Activated CD4-positive, alpha-beta T cell treated with anti-CD3 and anti-CD28 coated beads, Interleukin-2, Interleukin-4, amounts not matched to agents 100 ng/mL and 50 ng/mL, durations not matched to agents 16 hours and 8 hours (primary cell): ENCODE measurements at regions not wholly inside any gene's neighbourhood (a gene's known extent, or its start where the extent isn't known, plus 50 kb on each side); places are given as distances from the start of the nearest gene placed in this dataset.

Experiments
- DNase-seq: peaks from one replicate; pipeline ENCODE4 v3.0.0-alpha.2; 2020; ENCODE audit warnings: low spot score

- DNase-seq: no peak
These were observed 271.5 kb downstream of the MEX3B start for GRCh38 chr15:81774309-81774708.

GRCh38 chr15:81768773-81769172 lies 277.0 kb downstream of the MEX3B start:
- no peak for DNase-seq

GRCh38 chr15:81766829-81767475 lies 278.9 kb downstream of the MEX3B start:
- DNase-seq: no peak

- DNase-seq: no peak
These were observed 280.0 kb downstream of the MEX3B start for GRCh38 chr15:81765816-81766215.

GRCh38 chr15:81763304-81763703 lies 282.5 kb downstream of the MEX3B start:
- no peak for DNase-seq

- no peak for DNase-seq
These were observed 285.1 kb downstream of the MEX3B start for GRCh38 chr15:81760686-81761085.

- DNase-seq: no peak
These were observed 287.0 kb downstream of the MEX3B start for GRCh38 chr15:81758818-81759284.

GRCh38 chr15:81755626-81756025 lies 290.2 kb downstream of the MEX3B start:
- no peak for DNase-seq

GRCh38 chr15:81754078-81754477 lies 291.7 kb downstream of the MEX3B start:
- DNase-seq: no peak

GRCh38 chr15:81752974-81753373 lies 292.8 kb downstream of the MEX3B start:
- no peak for DNase-seq

- no peak for DNase-seq
These were observed 293.3 kb downstream of the MEX3B start for GRCh38 chr15:81752546-81752942.

- no peak for DNase-seq
These were observed 293.8 kb downstream of the MEX3B start for GRCh38 chr15:81751816-81752545.

- DNase-seq: no peak
These were observed 294.6 kb downstream of the MEX3B start for GRCh38 chr15:81751256-81751655.

- DNase-seq: no peak
These were observed 296.0 kb downstream of the MEX3B start for GRCh38 chr15:81749716-81750375.

- DNase-seq: no peak
These were observed 298.3 kb downstream of the MEX3B start for GRCh38 chr15:81747482-81747881.

- DNase-seq: no peak
These were observed 298.8 kb downstream of the MEX3B start for GRCh38 chr15:81747026-81747425.

- DNase-seq: no peak
These were observed 301.5 kb downstream of the MEX3B start for GRCh38 chr15:81744364-81744763.

GRCh38 chr15:81740416-81740815 lies 305.4 kb downstream of the MEX3B start:
- DNase-seq: no peak

- no peak for DNase-seq
These were observed 316.5 kb downstream of the MEX3B start for GRCh38 chr15:81729340-81729739.

- no peak for DNase-seq
These were observed 317.1 kb downstream of the MEX3B start for GRCh38 chr15:81728726-81729125.

GRCh38 chr15:81725590-81725989 lies 320.2 kb downstream of the MEX3B start:
- DNase-seq: no peak

- no peak for DNase-seq
These were observed 321.3 kb downstream of the MEX3B start for GRCh38 chr15:81724536-81724935.

- DNase-seq: no peak
These were observed 322.1 kb downstream of the MEX3B start for GRCh38 chr15:81723701-81724100.
